Neural crest cell (in vitro differentiated cells): ENCODE measurements at regions not wholly inside any gene's neighbourhood (a gene's known extent, or its start where the extent isn't known, plus 50 kb on each side); places are given as distances from the start of the nearest gene placed in this dataset.
"Not testable (repeated sequence)": the region's sequence is repeated elsewhere in the genome, so short reads cannot be mapped to it uniquely, and the experiment has no call there.

Source experiments
- DNase-seq: peaks from one replicate; pipeline ENCODE4 v3.0.0; 2021; ENCODE audit warnings: low read depth, mixed read lengths, low spot score
- H3K27ac Mint-ChIP-seq: one replicate; pipeline ENCODE4 v1.8.0; 2021; ENCODE audit warnings: mild to moderate bottlenecking, mixed read lengths; ENCODE audit not compliant: unreplicated experiment
- H3K27me3 Mint-ChIP-seq: 2 replicates; pipeline ENCODE4 v1.8.0; 2021; ENCODE audit warnings: low read depth, mild to moderate bottlenecking, mixed read lengths
- H3K36me3 Mint-ChIP-seq: 2 replicates; pipeline ENCODE4 v1.8.0; 2021; ENCODE audit warnings: low read depth, mild to moderate bottlenecking, mixed read lengths
- H3K4me1 Mint-ChIP-seq: 2 replicates; pipeline ENCODE4 v1.8.0; 2021; ENCODE audit warnings: mixed read lengths
- H3K4me3 Mint-ChIP-seq: one replicate; pipeline ENCODE4 v1.8.0; 2021; ENCODE audit warnings: mild to moderate bottlenecking, mixed read lengths
- H3K9me3 Mint-ChIP-seq: 2 replicates; pipeline ENCODE4 v1.8.0; 2021; ENCODE audit warnings: mixed read lengths
- TF ChIP-seq, protein P1 (sequence below): fragments of 200-600 bp; sonication (generic); conservative IDR thresholded peaks from 2 replicates; pipeline ENCODE4 v1.5.0; 2021; ENCODE audit warnings: antibody characterized with exemption, mild to moderate bottlenecking

DNA sequence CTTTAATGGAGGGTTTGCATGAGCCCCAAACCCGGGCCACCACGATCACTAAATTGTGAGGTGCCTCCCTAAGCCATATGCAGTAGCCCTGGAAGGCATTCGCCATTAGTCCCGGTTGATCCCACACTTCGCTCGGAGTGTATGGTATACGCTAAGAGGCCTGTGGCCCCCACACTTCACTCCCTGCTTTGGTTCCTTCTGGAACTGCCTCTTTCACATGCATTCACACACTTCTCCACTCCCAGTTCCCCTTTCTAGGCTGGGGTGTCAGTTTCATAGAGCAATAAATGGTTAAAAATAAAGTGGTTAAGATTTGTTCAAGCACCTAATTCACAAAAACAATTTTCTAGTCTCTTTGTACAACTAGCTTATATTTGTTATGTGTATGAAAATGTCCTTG is 212.1 kb upstream of the KCND2 start:
- H3K9me3 Mint-ChIP-seq = no peaks in the 10 kb centered on the region
- no peak for DNase-seq
- H3K4me3 Mint-ChIP-seq = no peak overlapping the region
- TF ChIP-seq, protein P1, sequence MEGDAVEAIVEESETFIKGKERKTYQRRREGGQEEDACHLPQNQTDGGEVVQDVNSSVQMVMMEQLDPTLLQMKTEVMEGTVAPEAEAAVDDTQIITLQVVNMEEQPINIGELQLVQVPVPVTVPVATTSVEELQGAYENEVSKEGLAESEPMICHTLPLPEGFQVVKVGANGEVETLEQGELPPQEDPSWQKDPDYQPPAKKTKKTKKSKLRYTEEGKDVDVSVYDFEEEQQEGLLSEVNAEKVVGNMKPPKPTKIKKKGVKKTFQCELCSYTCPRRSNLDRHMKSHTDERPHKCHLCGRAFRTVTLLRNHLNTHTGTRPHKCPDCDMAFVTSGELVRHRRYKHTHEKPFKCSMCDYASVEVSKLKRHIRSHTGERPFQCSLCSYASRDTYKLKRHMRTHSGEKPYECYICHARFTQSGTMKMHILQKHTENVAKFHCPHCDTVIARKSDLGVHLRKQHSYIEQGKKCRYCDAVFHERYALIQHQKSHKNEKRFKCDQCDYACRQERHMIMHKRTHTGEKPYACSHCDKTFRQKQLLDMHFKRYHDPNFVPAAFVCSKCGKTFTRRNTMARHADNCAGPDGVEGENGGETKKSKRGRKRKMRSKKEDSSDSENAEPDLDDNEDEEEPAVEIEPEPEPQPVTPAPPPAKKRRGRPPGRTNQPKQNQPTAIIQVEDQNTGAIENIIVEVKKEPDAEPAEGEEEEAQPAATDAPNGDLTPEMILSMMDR = no peak
- no peak overlapping the region for H3K27ac Mint-ChIP-seq
- no peaks in the 10 kb centered on the region for H3K4me1 Mint-ChIP-seq
- H3K36me3 Mint-ChIP-seq = no peaks in the 10 kb centered on the region
- no peaks in the 10 kb centered on the region for H3K27me3 Mint-ChIP-seq

DNA sequence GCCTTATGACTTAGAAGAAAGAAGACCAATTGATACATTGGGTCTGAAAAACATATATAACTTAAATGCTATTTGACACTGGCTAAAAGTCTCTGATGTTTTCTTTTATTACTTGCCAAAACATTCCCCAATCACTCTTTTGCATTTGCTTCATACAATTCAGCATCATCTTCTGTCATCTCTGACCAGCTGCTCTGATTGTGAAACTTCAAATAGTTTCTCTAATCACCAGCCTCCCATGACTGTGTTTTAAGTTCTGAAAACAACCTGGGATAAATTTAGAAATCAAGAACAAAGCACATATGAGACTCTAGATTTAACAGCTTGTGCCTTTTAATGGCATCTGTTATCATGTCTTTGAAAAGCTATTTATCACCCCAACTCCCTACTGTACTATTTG is 208.4 kb upstream of the KCND2 start:
- Mint-ChIP-seq H3K4me3 (no peak overlapping the region), H3K36me3 (peaks cover 9% of the 10 kb centered on the region), H3K4me1 (no peaks in the 10 kb centered on the region), H3K9me3 (peaks cover 15% of the 10 kb centered on the region), H3K27me3 (no peaks in the 10 kb centered on the region), H3K27ac (no peak overlapping the region)
- DNase-seq = no peak
- TF ChIP-seq, protein P1 = no peak

DNA sequence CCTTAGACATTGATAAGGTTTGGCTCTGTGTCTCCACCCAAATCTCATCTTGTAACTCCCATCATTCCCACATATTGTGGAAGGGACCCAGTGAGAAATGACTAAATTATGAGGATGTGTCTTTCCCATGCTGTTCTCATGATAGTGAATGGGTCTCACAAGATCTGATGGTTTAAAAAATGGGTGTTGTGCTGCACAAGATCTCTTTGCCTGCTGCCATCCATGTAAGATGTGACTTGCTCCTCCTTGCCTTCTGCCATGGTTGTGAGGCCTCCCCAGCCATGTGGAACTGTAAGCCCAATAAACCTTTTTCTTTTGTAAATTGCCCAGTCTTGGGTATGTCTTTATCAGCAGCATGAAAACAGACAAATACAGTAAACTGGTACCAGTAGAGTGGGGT is 206.1 kb upstream of the KCND2 start:
- H3K27me3 Mint-ChIP-seq, H3K36me3 Mint-ChIP-seq, H3K4me3 Mint-ChIP-seq, H3K4me1 Mint-ChIP-seq, DNase-seq, H3K27ac Mint-ChIP-seq: not testable (repeated sequence)
- H3K9me3 Mint-ChIP-seq = peaks cover 15% of the 10 kb centered on the region

DNA sequence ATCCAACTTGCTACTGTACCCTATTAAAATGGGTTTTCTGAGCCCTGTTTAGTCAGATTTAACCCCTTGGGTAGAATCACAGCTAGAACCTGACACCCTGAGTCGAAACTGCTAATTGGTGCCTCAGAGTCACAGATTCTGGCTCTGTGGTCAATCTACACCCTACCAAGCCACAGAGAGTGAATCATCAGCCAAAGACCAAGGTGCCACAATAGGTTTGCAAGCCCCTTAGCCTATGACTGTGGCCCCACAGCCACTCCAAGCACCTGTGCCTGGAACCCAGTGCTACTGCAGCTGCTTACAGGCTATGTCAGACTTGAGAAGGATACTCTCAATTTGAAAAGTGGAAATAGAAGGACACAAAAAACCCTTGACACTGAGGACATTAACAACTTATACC is 202.8 kb upstream of the KCND2 start:
- TF ChIP-seq, protein P1 = no peak
- no peak for DNase-seq
- H3K4me1 Mint-ChIP-seq = no peaks in the 10 kb centered on the region
- H3K27me3 Mint-ChIP-seq = no peaks in the 10 kb centered on the region
- H3K27ac Mint-ChIP-seq = no peak overlapping the region
- peaks cover 9% of the 10 kb centered on the region for H3K36me3 Mint-ChIP-seq
- H3K9me3 Mint-ChIP-seq = peaks cover 15% of the 10 kb centered on the region
- no peak overlapping the region for H3K4me3 Mint-ChIP-seq

DNA sequence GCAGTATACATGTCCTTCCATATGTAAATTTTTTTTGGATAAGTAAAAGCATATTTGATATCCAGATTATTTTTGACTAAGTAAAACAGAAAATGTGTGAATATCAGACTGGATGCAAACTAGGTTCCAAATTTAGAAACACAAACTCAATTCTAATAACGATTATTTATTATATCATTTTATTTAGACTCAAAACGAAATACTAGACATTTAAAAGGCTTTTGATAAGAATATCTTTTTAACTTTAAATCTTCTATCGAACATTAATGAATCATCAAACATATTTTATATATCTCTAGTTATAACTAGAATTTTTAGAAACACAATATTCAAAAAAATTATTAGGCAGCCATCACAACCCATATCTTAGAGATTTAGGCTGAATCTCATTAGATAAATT is 195.2 kb upstream of the KCND2 start:
- DNase-seq = no peak
- H3K4me1 Mint-ChIP-seq = no peaks in the 10 kb centered on the region
- no peaks in the 10 kb centered on the region for H3K9me3 Mint-ChIP-seq
- no peaks in the 10 kb centered on the region for H3K36me3 Mint-ChIP-seq
- TF ChIP-seq, protein P1 = no peak
- H3K27me3 Mint-ChIP-seq = no peaks in the 10 kb centered on the region
- H3K27ac Mint-ChIP-seq = no peak overlapping the region
- no peak overlapping the region for H3K4me3 Mint-ChIP-seq

DNA sequence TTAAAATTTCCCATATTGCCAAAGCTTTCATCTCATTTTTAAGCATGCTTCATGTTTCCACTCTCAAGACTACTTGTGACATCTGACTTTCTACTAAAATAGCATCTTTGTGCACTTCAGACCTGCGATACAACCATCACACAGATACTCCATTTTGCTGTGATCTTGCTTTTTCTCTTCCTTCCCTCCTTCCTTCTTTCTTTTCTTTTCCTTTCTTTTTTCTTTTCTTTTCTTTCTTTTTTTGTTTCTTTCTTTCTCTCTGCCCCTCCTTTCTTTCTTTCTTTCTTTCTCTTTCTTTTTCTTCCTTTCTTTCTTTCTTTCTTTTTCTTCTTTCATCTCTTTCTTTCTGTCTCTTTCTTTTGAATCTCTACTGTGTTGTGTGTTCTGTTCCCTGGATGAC is 194.0 kb upstream of the KCND2 start:
- DNase-seq = no peak
- H3K9me3 Mint-ChIP-seq = no peaks in the 10 kb centered on the region
- TF ChIP-seq, protein P1 = no peak
- H3K27me3 Mint-ChIP-seq = no peaks in the 10 kb centered on the region
- H3K4me1 Mint-ChIP-seq = no peaks in the 10 kb centered on the region
- no peaks in the 10 kb centered on the region for H3K36me3 Mint-ChIP-seq
- no peak overlapping the region for H3K4me3 Mint-ChIP-seq
- no peak overlapping the region for H3K27ac Mint-ChIP-seq
